Muscle of leg (tissue), 3 donors: ENCODE measurements at regions not wholly inside any gene's neighbourhood (a gene's known extent, or its start where the extent isn't known, plus 50 kb on each side); places are given as distances from the start of the nearest gene placed in this dataset.

Experiments
- DNase-seq: peaks from one replicate; pipeline ENCODE4 v3.0.0; 2013
- H3K27ac ChIP-seq: one replicate; pipeline ENCODE4 v1.5.1; 2013; ENCODE audit warnings: mild to moderate bottlenecking, low read length, control low read depth
- H3K27me3 ChIP-seq: one replicate; pipeline ENCODE4 v1.6.1; 2013; ENCODE audit warnings: low read length; ENCODE audit not compliant: control insufficient read depth, insufficient read depth
- H3K36me3 ChIP-seq: one replicate; pipeline ENCODE4 v1.6.1; 2013; ENCODE audit warnings: low read length; ENCODE audit not compliant: control insufficient read depth, insufficient read depth
- H3K4me1 ChIP-seq: one replicate; pipeline ENCODE4 v1.6.1; 2013; ENCODE audit warnings: low read length; ENCODE audit not compliant: control insufficient read depth, insufficient read depth
- H3K4me3 ChIP-seq: one replicate; pipeline ENCODE4 v1.5.1; 2013; ENCODE audit warnings: low read length, control low read depth
- H3K9me3 ChIP-seq: replicated peaks from 2 replicates; pipeline ENCODE4 v1.6.1; 2013; ENCODE audit warnings: low read depth, low read length; ENCODE audit not compliant: control insufficient read depth
- WGBS: methylation state at CpG from one replicate; pipeline ENCODE4 v1.1.5; 2013; ENCODE audit warnings: missing lambda C conversion rate; ENCODE audit not compliant: insufficient coverage; 5-methylcytosine and 5-hydroxymethylcytosine counted together

DNA sequence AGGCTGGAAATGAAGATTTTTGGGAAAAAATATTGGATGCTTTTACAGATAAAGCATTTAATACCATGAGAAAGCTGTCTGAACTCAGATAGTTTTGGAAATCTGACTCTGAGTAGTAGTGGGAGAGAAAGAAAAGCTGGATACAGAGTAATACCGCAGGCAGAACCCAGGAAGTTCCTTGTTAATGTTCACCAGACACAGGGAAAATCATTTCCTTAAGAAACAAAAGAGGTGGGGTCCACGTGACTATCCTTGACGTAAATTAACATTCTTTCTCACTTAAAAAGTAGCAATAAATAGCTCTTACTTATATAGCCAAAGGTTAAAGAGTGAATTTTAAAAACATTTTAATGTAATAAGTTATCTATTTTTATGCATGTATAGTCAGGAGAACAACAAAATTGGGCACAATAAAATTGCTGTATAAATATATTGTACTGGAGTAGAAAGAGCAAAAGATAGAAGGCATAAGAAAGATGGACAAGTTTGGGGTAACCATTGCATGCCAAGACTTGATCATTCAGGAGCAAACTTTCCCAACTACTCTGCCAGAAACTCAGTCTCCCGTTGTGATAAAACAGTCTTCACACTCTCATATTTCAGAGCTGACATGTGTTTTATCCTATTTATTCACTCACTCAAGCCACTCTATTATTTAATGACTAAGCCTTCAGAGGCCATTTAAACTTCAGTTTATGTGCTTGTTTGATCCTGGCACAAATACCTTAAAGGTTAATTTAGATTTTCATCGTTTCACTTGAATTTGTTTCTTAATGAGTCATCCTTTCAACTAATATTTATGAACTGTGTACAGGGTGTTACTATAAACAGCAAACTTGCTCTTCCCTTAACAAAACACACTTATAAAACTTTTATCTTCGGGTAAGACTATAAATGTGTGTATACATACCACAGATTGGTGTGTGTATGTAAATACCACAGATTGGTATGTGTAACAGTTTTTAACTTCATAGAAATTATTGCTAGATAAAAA lies 143.1 kb downstream of the GNAI1 start:
- H3K27me3 ChIP-seq = no peaks in the 10 kb centered on the region
- no peak overlapping the region for H3K4me3 ChIP-seq
- peaks cover 2% of the 10 kb centered on the region for H3K4me1 ChIP-seq
- peak overlapping the region; percentile 58 for H3K27ac ChIP-seq
- no peaks in the 10 kb centered on the region for H3K9me3 ChIP-seq
- WGBS = 0% methylated on average over 1 of the region's 6 CpGs
- no peaks in the 10 kb centered on the region for H3K36me3 ChIP-seq
- DNase-seq = peak; percentile 72
